Lower lobe of right lung (tissue), 2 donors: ENCODE measurements at regions not wholly inside any gene's neighbourhood (a gene's known extent, or its start where the extent isn't known, plus 50 kb on each side); places are given as distances from the start of the nearest gene placed in this dataset.

ENCODE experiments used
- ATAC-seq, 2 donors: fragments of 200-7000 bp; cut with Tn5 transposase; one replicate each; pipeline ENCODE4 v1.9.1; 2020 to 2022; ENCODE audit warnings: mild to moderate bottlenecking in 2 of 2, moderate library complexity in 2 of 2
- DNase-seq: peaks from one replicate; pipeline ENCODE4 v3.0.0-alpha.2; 2020
- H3K27ac ChIP-seq: fragments of 200-600 bp; one replicate; pipeline ENCODE4 v1.8.0; 2022
- H3K27me3 ChIP-seq: fragments of 200-600 bp; one replicate; pipeline ENCODE4 v1.8.0; 2022; ENCODE audit warnings: low read depth
- H3K36me3 ChIP-seq: fragments of 200-600 bp; one replicate; pipeline ENCODE4 v1.8.0; 2022; ENCODE audit warnings: mild to moderate bottlenecking
- H3K4me1 ChIP-seq: fragments of 200-600 bp; one replicate; pipeline ENCODE4 v1.8.0; 2022
- H3K4me3 ChIP-seq: fragments of 200-600 bp; one replicate; pipeline ENCODE4 v1.8.0; 2022; ENCODE audit warnings: mild to moderate bottlenecking
- H3K9me3 ChIP-seq: fragments of 200-600 bp; one replicate; pipeline ENCODE4 v1.8.0; 2022
- intact Hi-C: fragments of 100-400 bp; cut with DNase I; formaldehyde crosslinking; loops from one replicate; pipeline ENCODE4 v1.11.0; 2022
- TF ChIP-seq, protein P1 (sequence below): fragments of 200-600 bp; IDR thresholded peaks from one replicate; pipeline ENCODE4 v1.8.0; 2022; ENCODE audit warnings: antibody characterized with exemption, mild to moderate bottlenecking
- donor health status: DM: no; HTN: yes; CAD: no; lungs with severe emphysema.

DNA sequence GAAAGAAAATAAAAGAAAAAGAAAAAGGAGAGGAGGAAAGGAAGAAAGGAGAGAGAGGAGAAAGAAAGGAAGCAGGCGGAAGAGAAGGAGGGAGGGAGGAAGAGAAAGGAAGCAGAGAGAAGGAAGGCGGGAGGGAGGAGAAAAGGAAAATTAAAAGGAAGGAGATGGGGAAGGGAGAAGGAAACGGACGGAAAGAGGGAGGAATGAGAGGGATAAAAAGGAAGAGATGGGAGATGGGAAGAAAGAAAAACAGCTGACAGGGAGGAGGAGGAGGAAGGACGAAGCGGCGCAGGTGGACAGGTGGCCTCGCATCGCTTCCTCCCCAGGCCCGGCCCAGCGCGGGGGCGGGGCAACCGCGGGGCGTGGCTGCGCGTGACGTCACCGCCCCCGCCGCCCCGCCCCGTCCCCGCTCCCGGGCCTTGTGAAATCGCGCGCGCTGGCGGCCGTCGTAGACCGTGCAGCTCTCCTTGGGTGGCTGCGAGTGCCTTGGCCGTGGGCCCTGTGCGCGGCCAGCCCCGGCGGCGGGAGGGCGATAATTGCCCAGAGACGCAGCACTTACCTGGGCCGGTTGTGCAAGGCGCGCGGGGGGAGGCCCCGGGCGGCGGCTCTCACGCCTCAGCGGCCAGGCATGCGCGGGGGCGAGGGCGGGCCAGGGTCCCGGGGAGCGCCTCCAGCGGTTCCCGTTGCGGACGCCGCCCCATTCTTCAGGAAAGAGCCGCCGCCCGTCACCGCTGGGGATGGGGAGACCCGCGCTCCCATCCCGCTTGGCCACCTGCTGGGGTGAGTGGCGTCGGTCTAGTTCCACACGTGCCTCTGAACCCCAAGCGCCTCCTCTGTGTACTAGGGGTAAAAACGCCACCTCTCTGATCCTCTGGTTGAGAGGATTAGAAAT is 49.6 kb upstream of the FOXE1 start:
- intact Hi-C loops, result no loop called here
- peak; percentile 97 to 98 for ATAC-seq
- DNase-seq, result peak; percentile 94
- TF ChIP-seq, protein P1, sequence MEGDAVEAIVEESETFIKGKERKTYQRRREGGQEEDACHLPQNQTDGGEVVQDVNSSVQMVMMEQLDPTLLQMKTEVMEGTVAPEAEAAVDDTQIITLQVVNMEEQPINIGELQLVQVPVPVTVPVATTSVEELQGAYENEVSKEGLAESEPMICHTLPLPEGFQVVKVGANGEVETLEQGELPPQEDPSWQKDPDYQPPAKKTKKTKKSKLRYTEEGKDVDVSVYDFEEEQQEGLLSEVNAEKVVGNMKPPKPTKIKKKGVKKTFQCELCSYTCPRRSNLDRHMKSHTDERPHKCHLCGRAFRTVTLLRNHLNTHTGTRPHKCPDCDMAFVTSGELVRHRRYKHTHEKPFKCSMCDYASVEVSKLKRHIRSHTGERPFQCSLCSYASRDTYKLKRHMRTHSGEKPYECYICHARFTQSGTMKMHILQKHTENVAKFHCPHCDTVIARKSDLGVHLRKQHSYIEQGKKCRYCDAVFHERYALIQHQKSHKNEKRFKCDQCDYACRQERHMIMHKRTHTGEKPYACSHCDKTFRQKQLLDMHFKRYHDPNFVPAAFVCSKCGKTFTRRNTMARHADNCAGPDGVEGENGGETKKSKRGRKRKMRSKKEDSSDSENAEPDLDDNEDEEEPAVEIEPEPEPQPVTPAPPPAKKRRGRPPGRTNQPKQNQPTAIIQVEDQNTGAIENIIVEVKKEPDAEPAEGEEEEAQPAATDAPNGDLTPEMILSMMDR, result no peak
- Histone ChIP-seq H3K4me1 (peaks cover 5% of the 10 kb centered on the region), H3K36me3 (no peaks in the 10 kb centered on the region), H3K4me3 (peak overlapping the region; percentile 48), H3K27me3 (peaks cover 14% of the 10 kb centered on the region), H3K9me3 (no peaks in the 10 kb centered on the region), H3K27ac (peak overlapping the region; percentile 69)
